SK-N-MC (cell line): ENCODE measurements at regions not wholly inside any gene's neighbourhood (a gene's known extent, or its start where the extent isn't known, plus 50 kb on each side); places are given as distances from the start of the nearest gene placed in this dataset.
"Not testable (repeated sequence)": the region's sequence is repeated elsewhere in the genome, so short reads cannot be mapped to it uniquely, and the experiment has no call there.

Experiments
- DNase-seq: peaks from one replicate; pipeline ENCODE4 v3.0.0-alpha.2; 2011; ENCODE audit warnings: low read depth, low spot score
- H3K27ac ChIP-seq: fragments of 200-600 bp; sonication (generic); 2 replicates; pipeline ENCODE4 v1.5.1; 2016; ENCODE audit warnings: mixed run types
- H3K36me3 ChIP-seq: fragments of 200-600 bp; sonication (generic); 2 replicates; pipeline ENCODE4 v1.6.1; 2017; ENCODE audit warnings: antibody characterized with exemption, low read length, mixed read lengths; ENCODE audit not compliant: insufficient read depth
- H3K4me3 ChIP-seq: fragments of 200-600 bp; sonication (generic); 2 replicates; pipeline ENCODE4 v1.5.1; 2016
- H3K9ac ChIP-seq: fragments of 200-600 bp; sonication (generic); 2 replicates; pipeline ENCODE4 v1.8.0; 2017; ENCODE audit warnings: mixed run types, mixed read lengths; ENCODE audit not compliant: insufficient read length
- H3K9me3 ChIP-seq: fragments of 200-600 bp; sonication (generic); 2 replicates; pipeline ENCODE4 v1.6.1; 2017; ENCODE audit warnings: low read depth, mild to moderate bottlenecking, antibody characterized with exemption, low read length, moderate library complexity, mixed read lengths
- EZH2 ChIP-seq: fragments of 200-600 bp; sonication (generic); IDR thresholded peaks from one replicate; pipeline ENCODE4 v1.6.1; 2017; ENCODE audit warnings: antibody characterized with exemption
- FOXP2 ChIP-seq: optimal IDR thresholded peaks from 2 replicates; pipeline ENCODE3; 2011; ENCODE audit warnings: mild to moderate bottlenecking, moderate library complexity; ENCODE audit not compliant: insufficient read depth; ENCODE audit errors: extremely low read length, control extremely low read depth
- POLR2AphosphoS5 ChIP-seq: IDR thresholded peaks from 2 replicates; pipeline ENCODE4 v1.6.1; 2012; ENCODE audit warnings: mild to moderate bottlenecking, low read depth, low read length, borderline replicate concordance

DNA sequence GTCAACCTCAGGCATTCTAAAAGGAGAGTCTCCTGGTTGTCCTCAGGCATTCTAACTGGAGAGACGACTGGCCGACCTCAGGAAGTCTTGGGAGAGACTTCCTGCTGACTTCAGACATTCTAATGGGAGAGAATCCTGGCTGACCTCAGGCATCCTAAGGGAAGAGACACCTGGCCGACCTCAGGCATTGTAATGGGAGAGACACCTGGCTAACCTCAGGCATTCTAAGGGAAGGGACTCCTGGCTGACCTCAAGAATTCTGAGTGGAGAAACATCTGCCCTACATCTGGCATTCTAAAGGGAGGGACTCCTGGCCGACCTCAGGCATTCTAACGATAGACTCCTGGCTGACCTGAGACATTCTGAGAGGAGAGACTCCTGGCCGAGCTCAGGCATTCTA lies 1353.3 kb downstream of the UQCRFS1 start:
- Histone ChIP-seq H3K9me3 (no peaks in the 10 kb centered on the region), H3K36me3 (no peaks in the 10 kb centered on the region), H3K4me3 (no peak overlapping the region), H3K9ac (no peak overlapping the region), H3K27ac (no peak overlapping the region)
- DNase-seq: no peak
- TF ChIP-seq EZH2 (no peak), FOXP2 (no peak), POLR2AphosphoS5 (no peak)

DNA sequence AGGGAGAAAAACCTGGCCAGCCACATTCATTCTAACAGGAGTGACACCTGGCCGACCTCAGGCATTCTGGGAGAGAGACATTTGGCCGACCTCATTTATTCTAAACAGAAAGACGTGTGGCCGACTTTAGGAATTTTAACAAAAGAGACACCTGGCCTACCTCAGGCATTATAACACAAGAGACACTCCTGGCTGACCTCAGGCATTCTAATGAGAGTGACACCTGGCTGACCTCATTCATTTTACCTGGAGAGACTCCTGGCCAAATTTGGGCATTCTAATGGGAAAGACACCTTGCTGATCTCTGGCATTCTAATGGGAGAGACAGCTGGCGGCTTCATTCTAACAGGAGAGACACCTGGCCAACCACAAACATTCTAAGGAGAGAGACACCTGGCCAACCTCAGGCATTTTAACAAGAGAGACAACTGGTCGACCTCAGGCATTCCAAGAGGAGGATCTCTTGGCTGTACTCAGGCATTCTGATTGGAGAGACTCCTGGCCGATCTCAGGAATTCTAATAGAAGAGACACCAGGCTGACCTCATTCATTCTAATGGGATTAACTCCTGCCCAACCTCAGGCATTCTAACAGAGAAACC lies 1353.9 kb downstream of the UQCRFS1 start:
- no peak overlapping the region for H3K4me3 ChIP-seq
- no peak for TF ChIP-seq EZH2
- TF ChIP-seq FOXP2: no peak
- DNase-seq: no peak
- H3K9ac ChIP-seq: no peak overlapping the region
- H3K27ac ChIP-seq: no peak overlapping the region
- H3K9me3 ChIP-seq: no peaks in the 10 kb centered on the region
- no peaks in the 10 kb centered on the region for H3K36me3 ChIP-seq

DNA sequence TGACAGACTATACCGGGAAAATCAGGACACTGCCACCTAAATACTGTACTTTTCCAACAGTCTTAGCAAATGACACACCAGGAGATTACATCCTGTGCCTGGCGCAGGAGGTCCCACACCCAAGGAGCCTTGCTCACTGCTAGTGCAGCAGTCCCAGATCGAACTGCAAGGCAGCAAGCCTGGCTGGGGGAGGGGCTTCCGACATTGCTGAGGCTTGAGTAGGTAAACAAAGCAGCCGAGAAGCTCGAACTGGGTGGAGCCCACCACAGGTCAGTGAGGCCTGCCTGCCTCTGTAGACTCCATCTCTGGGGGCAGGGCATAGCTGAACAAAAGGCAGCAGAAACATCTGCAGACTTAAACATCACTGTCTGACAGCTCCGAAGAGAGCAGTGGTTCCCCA lies 1360.0 kb downstream of the UQCRFS1 start:
- H3K36me3 ChIP-seq, H3K9ac ChIP-seq, H3K9me3 ChIP-seq, H3K4me3 ChIP-seq, H3K27ac ChIP-seq, DNase-seq: not testable (repeated sequence)

DNA sequence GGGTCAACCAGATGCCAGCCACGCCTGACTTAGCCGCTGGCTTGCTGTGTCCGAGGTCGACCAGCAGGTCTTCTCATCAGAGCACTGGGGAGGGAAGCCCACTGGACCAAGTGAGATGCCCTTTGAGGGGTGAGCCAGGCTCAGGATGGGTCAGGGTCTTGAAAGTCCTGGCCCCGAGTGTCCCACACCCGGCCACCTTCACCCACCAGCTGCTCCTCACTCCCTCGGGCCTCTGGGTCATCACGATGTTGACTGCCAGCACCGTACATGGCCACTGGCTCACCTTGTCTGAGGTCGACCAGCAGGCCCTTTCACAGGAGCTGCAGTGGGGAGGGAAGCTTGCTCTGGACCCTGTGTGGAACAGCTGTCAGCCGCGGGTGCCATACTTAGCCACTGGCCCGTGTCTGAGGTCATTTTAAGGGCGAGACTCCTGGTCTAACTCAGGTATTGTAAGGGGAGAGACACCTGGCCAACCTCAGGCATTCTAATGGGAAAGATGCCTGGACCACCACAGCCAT lies 1361.3 kb downstream of the UQCRFS1 start:
- Histone ChIP-seq H3K9ac (no peak overlapping the region), H3K27ac (no peak overlapping the region), H3K9me3 (no peaks in the 10 kb centered on the region), H3K36me3 (no peaks in the 10 kb centered on the region), H3K4me3 (no peak overlapping the region)
- TF ChIP-seq POLR2AphosphoS5: no peak
- TF ChIP-seq FOXP2: no peak
- no peak for TF ChIP-seq EZH2
- DNase-seq: no peak

DNA sequence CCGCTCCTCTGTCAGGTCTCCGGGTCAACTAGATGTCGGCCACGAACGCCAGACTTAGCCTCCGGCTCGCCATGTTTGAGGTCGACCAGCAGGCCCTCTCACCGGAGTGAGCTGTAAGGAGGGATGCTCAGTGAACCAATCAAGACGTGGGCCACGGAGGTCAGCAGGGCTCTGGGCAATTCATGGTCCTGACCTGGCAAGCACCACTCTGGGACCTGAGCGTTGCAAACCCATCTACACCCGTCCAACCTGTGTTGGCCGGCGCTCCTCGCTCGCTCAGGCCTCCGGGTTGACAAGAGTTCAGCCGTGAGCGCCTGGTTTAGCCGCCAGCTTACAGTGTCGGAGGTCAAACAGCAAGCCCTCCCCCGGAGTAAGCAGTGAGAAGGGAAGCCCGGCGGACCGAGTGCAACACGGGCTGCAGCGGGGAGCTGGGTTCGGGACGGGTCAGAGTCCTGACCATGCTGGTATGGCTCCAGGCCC lies 1361.9 kb downstream of the UQCRFS1 start:
- TF ChIP-seq EZH2 (no peak), FOXP2 (no peak), POLR2AphosphoS5 (no peak)
- Histone ChIP-seq H3K4me3 (no peak overlapping the region), H3K9ac (no peak overlapping the region), H3K36me3 (no peaks in the 10 kb centered on the region), H3K27ac (no peak overlapping the region), H3K9me3 (no peaks in the 10 kb centered on the region)
- no peak for DNase-seq

DNA sequence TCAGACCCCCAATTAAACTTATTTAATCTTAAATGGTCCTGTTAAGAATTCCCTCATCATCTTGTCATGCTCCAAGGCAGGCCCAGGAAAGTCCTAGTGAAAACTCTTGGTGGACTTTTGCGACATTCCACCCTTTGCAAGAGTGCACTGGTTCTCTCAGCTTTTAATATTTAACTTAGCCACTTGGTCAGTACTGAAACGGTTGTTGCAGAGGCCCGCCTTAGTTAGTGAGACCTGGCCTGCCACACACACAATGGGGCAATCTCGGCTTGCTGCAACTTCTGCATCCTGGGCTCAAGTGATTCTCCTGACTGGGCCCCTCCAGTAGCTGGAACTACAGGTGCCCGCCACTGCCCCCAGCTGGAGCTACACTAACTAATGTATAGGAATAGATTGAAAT lies 1366.0 kb downstream of the UQCRFS1 start:
- no peak overlapping the region for H3K27ac ChIP-seq
- DNase-seq: no peak
- H3K4me3 ChIP-seq: no peak overlapping the region
- H3K9ac ChIP-seq: no peak overlapping the region
- TF ChIP-seq POLR2AphosphoS5 (no peak), FOXP2 (no peak), EZH2 (no peak)
- no peaks in the 10 kb centered on the region for H3K9me3 ChIP-seq
- no peaks in the 10 kb centered on the region for H3K36me3 ChIP-seq

DNA sequence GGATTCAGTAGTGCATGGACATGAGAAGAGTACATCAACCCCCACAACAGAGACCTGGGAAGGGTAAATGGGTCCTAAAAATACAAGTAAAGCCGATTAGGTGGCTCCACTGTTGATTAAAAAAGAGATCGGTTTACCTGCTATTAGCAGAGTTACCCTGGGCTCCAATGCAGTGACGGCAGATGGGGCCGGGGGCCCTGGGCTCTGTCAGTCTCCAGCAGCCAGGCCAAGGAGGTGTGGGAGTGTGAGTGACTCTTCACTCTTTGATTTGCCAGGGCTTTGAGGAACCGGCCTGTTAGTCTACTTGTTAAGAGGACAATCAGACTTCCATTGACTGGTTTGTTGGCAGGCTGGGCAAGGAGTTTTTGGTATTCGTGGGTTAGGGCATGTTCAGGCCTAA lies 1368.7 kb downstream of the UQCRFS1 start:
- no peaks in the 10 kb centered on the region for H3K9me3 ChIP-seq
- no peak for DNase-seq
- TF ChIP-seq FOXP2 (no peak), POLR2AphosphoS5 (no peak), EZH2 (no peak)

DNA sequence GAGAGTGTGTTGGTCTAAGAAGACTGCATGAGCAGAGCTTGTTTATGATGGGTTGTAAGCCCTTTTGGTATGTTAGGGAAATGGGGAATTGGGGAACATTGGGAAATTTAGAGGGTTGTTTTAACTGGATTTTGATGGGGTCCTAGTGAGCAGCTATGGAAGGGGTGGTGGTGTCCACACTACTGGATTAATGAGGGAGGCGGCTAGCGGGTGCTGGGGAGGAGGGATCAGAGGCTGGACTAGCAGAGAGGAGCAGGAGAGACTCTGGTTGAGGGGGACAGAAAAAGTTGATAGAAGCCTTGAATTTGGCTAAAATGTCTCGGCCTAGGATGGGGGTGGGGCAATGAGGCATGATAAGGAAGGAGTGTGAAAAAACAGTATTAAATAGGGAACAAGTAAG lies 1369.1 kb downstream of the UQCRFS1 start:
- TF ChIP-seq POLR2AphosphoS5: no peak
- no peak for TF ChIP-seq EZH2
- TF ChIP-seq FOXP2: no peak
- Histone ChIP-seq H3K9me3 (no peaks in the 10 kb centered on the region), H3K4me3 (no peak overlapping the region), H3K36me3 (no peaks in the 10 kb centered on the region), H3K27ac (no peak overlapping the region), H3K9ac (no peak overlapping the region)
- DNase-seq: no peak

More for the DNA sequence above, 1368.7 kb downstream of the UQCRFS1 start:
- Histone ChIP-seq H3K9ac (no peak overlapping the region), H3K4me3 (no peak overlapping the region), H3K36me3 (no peaks in the 10 kb centered on the region), H3K27ac (no peak overlapping the region)

DNA sequence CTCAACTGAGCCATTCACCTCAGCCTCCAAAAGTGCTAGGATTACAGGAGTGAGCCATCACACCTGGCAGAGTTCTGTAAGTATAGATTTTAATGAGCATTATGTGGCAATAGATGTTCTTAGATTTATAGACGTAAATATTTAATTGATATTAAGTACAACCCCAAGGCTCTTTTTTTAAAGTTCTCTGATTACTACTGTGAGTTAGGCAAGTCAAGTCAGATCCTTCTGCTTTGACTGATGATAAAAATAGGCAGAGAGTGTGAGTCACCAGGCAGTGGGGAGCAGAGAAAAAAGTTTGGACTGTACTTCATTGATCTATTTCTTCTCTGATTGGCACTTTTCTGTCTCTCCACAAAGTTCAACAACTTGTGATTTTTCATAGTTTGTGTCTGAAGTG lies 1379.9 kb downstream of the UQCRFS1 start:
- no peaks in the 10 kb centered on the region for H3K9me3 ChIP-seq
- DNase-seq: no peak
- H3K9ac ChIP-seq: no peak overlapping the region
- no peaks in the 10 kb centered on the region for H3K36me3 ChIP-seq
- no peak for TF ChIP-seq POLR2AphosphoS5
- TF ChIP-seq EZH2: no peak
- no peak overlapping the region for H3K27ac ChIP-seq
- H3K4me3 ChIP-seq: no peak overlapping the region
